ENCODE measurements at regions not wholly inside any gene's neighbourhood (a gene's known extent, or its start where the extent isn't known, plus 50 kb on each side); places are given as distances from the start of the nearest gene placed in this dataset.

DNA sequence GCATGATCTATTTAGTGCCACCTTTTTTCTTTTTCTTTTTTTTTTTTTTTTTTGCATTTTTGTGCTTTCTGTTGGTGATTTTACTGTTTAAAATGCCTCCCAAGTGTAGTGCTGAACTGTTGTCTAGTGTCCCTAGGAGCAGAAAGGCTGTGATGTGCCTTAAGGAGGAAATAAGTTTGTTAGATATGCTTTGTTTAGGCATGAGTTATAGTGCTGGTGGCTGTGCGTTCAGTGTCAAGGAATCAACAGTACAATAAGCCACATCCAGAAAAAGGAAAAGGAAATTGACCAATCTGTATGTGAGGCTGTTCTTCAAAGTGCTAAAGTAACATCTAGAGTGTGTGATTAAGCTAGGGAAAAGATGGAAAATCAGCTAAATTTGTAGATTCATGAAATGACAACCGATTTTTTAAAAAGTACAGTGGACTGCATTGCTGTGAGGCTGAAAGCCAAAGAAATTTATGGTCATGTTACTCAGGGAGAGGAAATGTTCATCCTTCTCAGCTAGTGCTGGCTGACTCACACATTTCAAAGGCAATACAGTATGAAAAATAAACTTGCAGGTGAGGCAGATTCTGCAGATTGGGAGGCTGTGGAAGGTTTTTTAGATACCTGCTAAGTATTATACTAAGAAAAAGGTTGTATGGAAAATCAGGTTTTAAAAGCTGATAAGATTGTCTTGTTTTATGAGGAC lies 122.7 kb upstream of the ADCY1 start:
- DNase-seq (ENCODE audit: insufficient read length, low spot score) = no peak
- no peak for FAIRE-seq
- TF ChIP-seq POLR2A (IDR thresholded peaks at IDR 0.05; ENCODE audit: low read depth, low read length) = no peak

DNA sequence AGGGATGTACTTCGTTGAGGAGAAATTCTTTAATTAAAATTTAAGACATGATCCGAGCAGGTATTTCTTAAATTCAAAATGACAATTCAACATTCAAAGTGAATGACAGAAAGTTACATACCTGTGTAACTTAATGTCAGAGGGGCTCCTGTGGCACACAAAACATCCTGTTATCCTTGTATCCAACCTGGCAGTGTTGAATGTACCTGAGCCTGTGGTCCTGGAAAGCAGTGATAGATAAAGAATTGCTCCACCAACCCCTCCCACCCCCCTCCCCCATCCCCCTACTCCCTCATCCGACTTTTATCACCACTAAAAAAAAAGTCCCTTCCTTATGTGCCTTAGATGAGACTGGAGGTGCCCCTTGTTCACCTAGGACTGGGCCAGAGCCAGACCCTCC lies 119.4 kb upstream of the ADCY1 start:
- no peak for DNase-seq (ENCODE audit: insufficient read length, low spot score)
- TF ChIP-seq POLR2A (IDR thresholded peaks at IDR 0.05; ENCODE audit: low read depth, low read length) = no peak
- FAIRE-seq = no peak

DNA sequence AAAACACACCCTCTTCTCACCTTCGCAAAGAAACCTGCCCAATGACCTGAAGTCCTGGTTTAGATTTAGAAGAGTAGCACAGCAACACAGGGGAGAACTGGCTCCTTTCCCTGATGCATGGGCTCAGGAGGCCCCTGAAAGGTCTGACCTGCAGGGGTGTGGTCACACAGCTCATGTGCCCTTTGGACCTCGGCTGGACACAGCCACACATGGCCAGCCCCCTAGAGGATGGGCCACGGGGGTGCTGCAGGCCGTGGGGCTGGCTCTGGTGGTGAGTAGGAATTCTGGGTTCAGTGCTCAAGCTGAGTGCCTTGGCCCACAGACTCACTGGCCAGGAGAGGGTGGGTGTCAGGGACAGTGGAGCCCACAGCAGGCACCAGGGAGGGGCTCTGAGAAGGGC lies 118.5 kb upstream of the ADCY1 start:
- no peak for DNase-seq (ENCODE audit: insufficient read length, low spot score)
- no peak for TF ChIP-seq POLR2A (IDR thresholded peaks at IDR 0.05; ENCODE audit: low read depth, low read length)
- no peak for FAIRE-seq

DNA sequence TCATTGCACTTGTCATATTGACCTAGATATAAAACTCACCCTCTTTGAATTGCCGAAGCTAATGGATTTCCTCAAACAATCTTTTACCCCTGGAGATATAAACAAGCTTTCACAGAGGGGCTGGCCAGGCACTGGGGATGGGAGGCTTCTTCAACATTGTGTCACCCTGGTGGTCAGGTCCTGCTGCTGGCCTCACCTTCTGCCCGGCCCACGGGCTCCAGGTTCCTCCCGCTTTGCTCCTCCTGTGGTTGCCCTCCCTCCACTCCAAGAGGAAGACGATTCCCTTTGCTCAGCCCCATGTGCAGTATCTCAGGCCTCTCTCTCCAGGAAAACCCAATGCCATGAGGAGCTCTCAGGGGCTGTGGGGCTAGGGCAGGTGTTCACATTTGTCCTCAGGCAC lies 118.1 kb upstream of the ADCY1 start:
- TF ChIP-seq POLR2A (IDR thresholded peaks at IDR 0.05; ENCODE audit: low read depth, low read length) = no peak
- no peak for FAIRE-seq
- no peak for DNase-seq (ENCODE audit: insufficient read length, low spot score)

DNA sequence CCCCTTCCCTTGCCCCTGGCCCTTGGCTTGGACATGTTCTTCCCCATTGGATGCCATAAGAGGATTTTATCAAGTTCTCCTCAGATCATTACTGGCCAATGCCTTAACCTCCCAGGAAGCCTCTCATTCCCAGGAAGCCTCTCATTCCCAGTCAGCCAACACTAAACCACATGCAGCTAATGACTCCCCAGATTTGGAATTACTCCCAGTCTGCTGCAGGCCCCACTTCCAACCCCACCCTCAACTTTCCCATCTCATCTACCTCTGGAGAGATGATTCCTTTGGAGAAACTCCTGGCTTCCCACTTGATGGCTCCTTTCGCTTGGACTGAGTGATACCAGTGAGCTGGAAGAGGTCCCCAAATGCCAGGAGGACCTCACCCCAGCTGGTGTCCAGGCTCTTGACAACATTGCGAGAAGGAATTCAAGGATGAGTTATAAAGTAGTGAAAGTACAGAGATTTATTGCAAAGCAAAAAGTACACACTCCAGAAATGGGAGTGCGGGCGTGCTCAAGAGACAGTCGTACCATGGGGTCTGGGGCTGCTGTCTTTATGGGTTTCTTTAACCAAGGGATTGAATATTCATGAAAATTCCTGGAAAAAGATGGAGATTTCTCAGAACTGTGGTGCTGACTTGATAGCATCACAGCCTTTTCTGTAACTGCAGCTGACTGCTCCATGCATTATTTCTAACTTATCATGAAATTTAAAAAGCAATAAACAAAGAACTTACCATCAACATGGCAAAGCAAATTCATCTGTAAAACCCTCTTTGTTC lies 117.2 kb upstream of the ADCY1 start:
- no peak for FAIRE-seq
- DNase-seq (ENCODE audit: insufficient read length, low spot score) = no peak
- no peak for TF ChIP-seq POLR2A (IDR thresholded peaks at IDR 0.05; ENCODE audit: low read depth, low read length)

DNA sequence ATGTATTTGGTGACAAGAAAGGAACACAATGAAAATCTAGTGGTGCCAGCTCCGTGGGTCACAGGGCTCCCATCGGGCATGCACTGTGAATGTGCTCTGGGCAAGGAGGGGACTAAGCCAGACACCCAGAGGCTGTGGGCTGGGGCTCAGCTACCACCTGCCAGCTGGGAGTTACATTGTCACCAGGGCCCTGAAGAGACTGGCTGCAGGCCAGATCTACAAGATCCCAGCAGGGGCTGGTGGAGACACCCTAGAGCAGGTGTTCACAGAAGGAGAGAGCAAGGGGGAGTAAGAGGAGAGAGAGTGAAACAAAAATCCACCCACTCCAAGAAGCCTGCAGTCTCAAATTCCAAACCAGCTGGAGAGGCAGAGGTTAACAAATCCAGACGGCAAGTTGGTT lies 116.6 kb upstream of the ADCY1 start:
- FAIRE-seq (no peak), DNase-seq (ENCODE audit: insufficient read length, low spot score) (no peak)
- no peak for TF ChIP-seq POLR2A (IDR thresholded peaks at IDR 0.05; ENCODE audit: low read depth, low read length)

DNA sequence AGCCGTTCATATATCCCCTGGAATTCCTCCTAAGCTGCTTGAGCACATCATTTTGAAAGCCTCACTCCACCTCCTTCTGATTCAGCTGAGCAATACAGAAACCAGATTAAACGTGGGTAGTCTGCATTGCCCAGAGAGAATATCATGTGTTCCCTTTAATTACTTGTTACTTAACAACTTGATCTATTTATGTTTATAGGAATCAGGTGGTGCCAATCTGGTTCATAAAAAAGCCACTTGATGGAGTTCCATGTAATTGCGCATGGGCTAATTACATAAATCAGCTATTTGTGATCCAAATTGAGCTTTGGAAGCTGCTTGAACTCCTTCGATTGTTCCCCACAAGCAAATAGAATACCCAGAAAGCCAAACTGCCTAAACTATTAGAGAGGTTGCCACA lies 114.7 kb upstream of the ADCY1 start:
- no peak for DNase-seq (ENCODE audit: insufficient read length, low spot score)
- TF ChIP-seq POLR2A (IDR thresholded peaks at IDR 0.05; ENCODE audit: low read depth, low read length) = no peak
- FAIRE-seq = no peak

DNA sequence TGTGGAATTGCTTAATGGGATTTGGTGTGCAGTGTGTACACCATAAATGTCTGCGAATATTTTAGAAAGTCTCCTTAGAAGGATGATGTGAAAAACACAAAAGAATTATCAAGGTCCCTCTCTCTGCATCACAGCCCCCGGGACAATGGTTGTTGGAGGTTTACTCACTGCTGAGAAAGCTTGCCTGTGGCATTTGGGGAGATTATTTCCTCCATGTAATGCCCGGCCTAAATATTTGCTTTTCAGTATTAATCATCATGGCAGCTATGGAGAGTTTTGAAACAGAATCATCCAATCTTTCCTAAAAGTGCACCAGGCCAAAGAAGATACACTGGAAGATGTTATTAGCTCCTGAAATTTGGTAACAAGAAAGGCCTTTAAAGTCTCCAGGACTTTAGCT lies 113.8 kb upstream of the ADCY1 start:
- TF ChIP-seq POLR2A (IDR thresholded peaks at IDR 0.05; ENCODE audit: low read depth, low read length) = no peak
- DNase-seq (ENCODE audit: insufficient read length, low spot score) (no peak), FAIRE-seq (no peak)

DNA sequence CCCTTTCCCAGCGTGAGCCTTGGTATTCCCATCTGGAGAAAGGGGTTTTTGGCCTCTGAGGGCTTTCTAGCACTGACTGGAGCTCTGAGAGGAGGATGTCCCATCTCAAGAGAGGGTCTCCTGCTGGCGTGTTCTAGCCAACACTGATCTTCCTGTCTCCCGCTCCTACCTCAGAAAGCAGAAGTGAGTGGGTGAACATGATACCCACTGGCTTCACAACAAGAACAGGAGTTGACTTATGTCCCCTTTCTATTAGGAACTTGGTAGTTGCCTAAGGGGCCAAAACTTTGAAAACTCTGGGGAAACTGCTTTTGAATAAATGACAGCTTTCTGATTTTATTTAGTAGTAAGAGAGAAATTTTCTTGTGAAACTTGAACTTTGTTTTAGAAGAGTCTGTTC lies 113.1 kb upstream of the ADCY1 start:
- TF ChIP-seq POLR2A (IDR thresholded peaks at IDR 0.05; ENCODE audit: low read depth, low read length) = no peak
- DNase-seq (ENCODE audit: insufficient read length, low spot score) = no peak
- no peak for FAIRE-seq

DNA sequence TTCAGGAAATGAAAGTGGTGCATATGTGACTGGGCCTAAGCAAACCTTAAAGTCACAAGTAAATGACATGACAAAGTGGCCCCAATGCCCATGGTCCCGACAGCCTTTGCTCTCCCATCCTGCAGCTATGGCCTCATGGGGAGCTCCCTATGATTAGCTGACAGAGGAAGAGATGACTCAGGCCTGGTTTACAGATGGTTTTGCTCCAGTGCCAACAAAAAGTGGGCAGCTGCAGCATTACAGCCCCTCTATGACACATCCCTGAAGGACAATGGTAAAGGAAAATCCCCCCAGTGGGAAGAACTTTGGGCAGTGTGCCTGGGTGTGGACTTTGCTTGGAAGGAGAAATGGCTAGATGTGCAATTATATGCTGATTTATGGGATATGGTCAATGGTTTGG lies 105.1 kb upstream of the ADCY1 start:
- DNase-seq (ENCODE audit: insufficient read length, low spot score) = no peak
- no peak for FAIRE-seq
- TF ChIP-seq POLR2A (IDR thresholded peaks at IDR 0.05; ENCODE audit: low read depth, low read length) = no peak

DNA sequence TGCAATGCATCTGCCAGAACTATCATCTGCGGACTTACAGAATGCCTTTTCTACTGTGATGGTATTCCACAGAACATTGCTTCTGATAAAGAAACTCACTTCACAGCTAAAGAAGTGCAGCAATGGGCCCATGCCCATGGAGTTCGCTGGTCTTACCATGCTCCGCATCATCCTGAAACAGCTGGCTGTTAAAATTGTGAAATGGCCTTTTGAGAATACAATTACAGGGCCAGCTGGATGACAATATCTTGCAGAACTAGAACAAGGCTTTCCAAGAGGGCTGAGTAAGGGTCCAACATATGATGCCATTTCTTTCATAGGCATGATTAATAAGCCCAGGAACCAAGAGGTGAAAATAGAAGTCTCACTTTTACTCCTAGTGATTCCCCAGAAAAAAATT lies 104.1 kb upstream of the ADCY1 start:
- FAIRE-seq = no peak

DNA sequence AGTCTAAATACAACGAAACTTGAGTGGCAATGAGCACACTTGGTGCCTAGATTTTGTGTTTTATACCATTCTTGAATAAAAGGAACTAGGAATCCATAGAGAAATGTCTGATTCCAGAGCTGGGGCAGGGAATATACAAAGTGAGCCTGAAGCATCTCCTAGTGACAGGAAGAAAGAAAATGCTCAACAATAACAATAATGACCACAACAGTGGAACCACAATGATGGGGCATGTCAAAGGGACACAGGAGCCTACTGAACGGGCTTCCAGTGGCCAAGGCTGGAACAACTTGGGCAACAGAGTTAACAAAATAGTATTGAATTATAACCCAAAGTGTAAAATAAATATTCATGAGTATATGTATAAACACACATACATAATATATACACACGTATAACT lies 94.4 kb upstream of the ADCY1 start:
- no peak for DNase-seq (ENCODE audit: insufficient read length, low spot score)
- no peak for FAIRE-seq
- no peak for TF ChIP-seq POLR2A (IDR thresholded peaks at IDR 0.05; ENCODE audit: low read depth, low read length)

More for the DNA sequence above, 104.1 kb upstream of the ADCY1 start:
- TF ChIP-seq POLR2A (IDR thresholded peaks at IDR 0.05; ENCODE audit: low read depth, low read length) = no peak
- no peak for DNase-seq (ENCODE audit: insufficient read length, low spot score)

DNA sequence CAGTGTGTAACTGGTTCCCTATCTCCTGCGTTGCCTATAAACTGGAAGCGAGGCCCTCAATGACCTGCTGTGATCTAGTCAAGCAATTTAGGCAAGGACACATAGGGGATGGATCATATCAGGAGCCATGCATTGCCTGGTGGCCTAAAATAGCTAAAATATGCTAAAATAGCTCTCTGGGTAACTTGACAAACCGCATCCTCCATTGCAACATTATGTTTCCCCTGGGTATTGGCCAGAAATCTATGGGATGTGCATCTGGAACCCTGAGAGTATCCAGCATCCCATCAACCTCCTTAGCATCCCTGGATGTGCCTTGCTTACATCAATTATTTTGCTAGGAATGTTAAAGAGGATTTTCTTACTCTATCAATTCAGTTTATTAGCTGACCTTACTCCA lies 91.7 kb upstream of the ADCY1 start:
- no peak for TF ChIP-seq POLR2A (IDR thresholded peaks at IDR 0.05; ENCODE audit: low read depth, low read length)
- no peak for DNase-seq (ENCODE audit: insufficient read length, low spot score)
- FAIRE-seq = no peak

DNA sequence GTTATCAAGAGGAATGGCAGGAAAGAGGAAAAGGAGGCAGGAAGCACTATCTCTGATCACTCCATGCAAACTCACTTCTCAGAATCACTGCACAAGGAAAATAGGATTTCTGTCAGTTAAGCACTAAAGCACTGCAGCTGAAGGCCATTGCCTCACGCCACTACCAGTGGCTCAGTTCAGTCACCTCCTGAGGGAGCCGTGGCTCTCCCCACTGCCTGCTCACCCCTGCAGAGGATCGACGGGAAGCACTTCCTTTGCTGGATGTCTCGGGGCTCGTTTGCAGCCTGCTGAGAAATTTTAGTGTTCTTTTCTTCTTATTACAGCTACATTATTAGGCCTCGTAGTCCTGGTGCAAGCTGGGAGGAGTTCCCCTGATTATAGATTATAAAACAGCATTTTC lies 90.1 kb upstream of the ADCY1 start:
- FAIRE-seq (no peak), DNase-seq (ENCODE audit: insufficient read length, low spot score) (no peak)
- no peak for TF ChIP-seq POLR2A (IDR thresholded peaks at IDR 0.05; ENCODE audit: low read depth, low read length)

DNA sequence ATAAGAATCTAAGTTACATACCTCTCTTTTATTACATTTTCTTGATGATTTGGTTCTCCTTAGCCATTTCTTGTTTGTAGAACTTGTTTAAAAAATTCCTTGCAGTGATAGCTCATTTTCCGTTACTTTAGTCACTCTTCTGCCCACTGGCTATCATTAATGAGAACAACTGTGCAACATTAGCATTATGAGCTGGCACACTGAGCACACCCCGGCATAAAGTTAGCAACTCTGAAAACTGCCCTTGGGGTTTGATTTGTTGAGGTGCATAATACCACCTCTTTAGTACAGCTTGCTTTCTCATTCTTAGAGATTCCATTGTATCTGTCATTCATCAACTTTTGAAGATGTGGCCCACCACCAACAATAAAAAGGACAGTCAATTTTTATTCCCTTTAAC lies 87.6 kb upstream of the ADCY1 start:
- FAIRE-seq (no peak), DNase-seq (ENCODE audit: insufficient read length, low spot score) (no peak)
- TF ChIP-seq POLR2A (IDR thresholded peaks at IDR 0.05; ENCODE audit: low read depth, low read length) = no peak

Data from H54 (cell line).